Epithelial cell of esophagus (primary cell): ENCODE measurements at regions not wholly inside any gene's neighbourhood (a gene's known extent, or its start where the extent isn't known, plus 50 kb on each side); places are given as distances from the start of the nearest gene placed in this dataset.
"Not testable (repeated sequence)": the region's sequence is repeated elsewhere in the genome, so short reads cannot be mapped to it uniquely, and the experiment has no call there.

ENCODE experiments used
- DNase-seq: peaks from one replicate; pipeline ENCODE4 v3.0.0; 2010; ENCODE audit warnings: low read depth
- H3K4me3 ChIP-seq: 2 replicates; pipeline ENCODE4 v1.5.1; 2011; ENCODE audit warnings: mild to moderate bottlenecking, low read length, control low read depth
- CTCF ChIP-seq: IDR thresholded peaks from 2 replicates; pipeline ENCODE4 v1.5.1; 2011; ENCODE audit warnings: low read depth, mild to moderate bottlenecking, low read length, control low read depth, inconsistent platforms; ENCODE audit not compliant: insufficient read depth; ENCODE audit errors: missing control alignments

GRCh38 chr2:52264911-52265310, 1233.0 kb upstream of the NRXN1 start:
- no peak for DNase-seq
- no peak for TF ChIP-seq CTCF
- H3K4me3 ChIP-seq: no peak overlapping the region

- no peak for TF ChIP-seq CTCF
- H3K4me3 ChIP-seq: no peak overlapping the region
- no peak for DNase-seq
These were observed 1232.6 kb upstream of the NRXN1 start for GRCh38 chr2:52264488-52264887.

DNA sequence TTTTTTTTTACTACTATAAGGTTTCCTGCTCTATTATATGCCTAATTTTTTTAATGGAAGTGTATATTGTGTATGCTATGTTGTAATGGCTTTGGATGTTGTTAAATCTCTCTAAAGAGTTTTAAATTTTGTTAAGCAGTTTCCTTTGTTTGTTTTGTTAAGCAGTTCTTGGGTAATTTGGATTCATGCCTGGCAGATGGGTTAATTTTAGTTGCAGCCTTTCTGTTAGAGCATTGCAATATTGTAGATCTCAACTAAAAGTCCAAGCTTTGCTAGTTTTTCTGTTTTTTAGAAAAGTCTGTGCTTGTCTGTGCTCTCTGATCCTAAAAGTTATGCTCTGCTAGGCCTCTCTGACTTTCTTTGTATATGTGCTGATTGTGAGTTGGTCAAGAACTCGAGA, 1229.0 kb upstream of the NRXN1 start:
- H3K4me3 ChIP-seq: no peak overlapping the region
- no peak for TF ChIP-seq CTCF
- no peak for DNase-seq

DNA sequence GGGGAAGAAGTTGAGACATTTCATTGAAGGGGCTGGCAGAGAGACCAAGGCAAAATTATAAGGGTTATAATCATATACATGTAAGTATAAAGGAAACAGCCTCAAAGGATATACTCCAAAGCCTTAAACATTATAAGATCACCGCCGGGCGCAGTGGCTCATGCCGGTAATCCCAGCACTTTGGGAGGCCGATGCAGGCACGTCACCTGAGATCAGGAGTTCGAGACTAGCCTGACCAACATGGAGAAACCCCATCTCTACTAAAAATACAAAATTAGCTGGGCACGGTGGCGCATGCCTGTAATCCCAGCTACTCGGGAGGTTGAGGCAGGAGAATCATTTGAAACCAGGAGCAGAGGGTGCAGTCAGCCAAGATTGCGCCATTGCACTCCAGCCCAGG, 1227.0 kb upstream of the NRXN1 start:
- not testable (repeated sequence) for DNase-seq, H3K4me3 ChIP-seq

DNA sequence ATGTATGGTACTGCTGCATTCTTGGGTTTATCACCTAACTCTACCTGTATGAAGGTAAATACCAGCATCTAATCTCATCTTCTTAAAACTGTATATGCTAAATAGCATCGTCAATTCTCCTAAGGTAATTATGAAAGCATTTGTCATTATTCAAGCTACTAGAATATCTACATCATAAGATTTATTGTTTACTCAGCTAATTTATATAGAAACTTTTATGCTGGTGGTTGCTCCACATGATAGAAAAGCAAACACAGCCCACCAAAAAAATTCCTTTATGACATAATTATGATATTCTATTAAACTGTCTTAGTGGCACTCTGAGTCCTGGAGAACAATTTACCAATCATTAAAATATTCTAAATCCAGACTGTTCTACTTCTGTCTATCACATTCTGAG, 1226.1 kb upstream of the NRXN1 start:
- no peak for DNase-seq
- no peak for TF ChIP-seq CTCF
- H3K4me3 ChIP-seq: no peak overlapping the region

DNA sequence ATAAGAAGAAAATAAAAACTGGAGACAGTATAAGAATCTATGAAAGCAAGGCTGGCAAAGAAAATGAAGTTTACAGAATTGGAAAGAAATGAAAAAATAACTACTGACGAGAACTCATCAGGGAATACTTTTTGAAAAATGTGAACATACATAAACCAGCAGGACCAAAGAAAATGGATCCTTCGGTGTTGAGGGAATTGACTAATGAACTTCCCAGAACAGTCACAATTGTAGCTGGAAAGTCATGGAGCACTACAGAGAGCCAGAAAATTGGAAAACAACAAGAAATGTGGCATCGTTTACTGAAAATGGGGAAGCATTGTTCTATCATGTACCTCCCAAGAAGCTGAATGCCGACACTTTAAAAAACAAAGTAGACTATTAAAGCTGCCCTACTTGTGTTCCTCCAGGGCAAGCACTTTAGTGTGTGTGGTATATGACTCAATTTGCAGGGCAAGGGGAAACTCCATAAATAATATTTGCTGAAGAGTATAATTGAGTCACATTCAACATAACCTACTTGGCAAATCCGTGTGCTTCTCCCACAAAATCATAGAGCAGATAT, 1221.6 kb upstream of the NRXN1 start:
- TF ChIP-seq CTCF: no peak
- no peak for DNase-seq
- no peak overlapping the region for H3K4me3 ChIP-seq

DNA sequence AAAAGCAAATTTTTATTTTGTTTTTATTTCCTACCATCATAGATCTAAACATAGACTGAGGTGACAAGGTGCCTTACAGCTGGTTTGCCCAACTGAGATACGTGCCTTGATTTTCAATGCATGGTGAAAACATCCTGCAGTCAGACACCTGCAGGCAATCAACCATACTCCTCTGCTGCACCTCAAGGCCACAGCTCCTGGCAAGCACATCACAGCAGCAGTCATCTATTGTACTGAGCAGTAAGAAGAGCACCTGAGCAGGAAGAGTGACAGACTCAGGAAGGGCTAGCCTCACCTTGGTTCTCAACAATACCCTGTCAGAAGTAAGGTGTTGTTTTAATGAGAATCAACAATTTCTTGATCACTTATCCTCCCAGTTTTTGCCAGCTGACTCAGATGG, 1206.8 kb upstream of the NRXN1 start:
- DNase-seq: no peak
- no peak for TF ChIP-seq CTCF

DNA sequence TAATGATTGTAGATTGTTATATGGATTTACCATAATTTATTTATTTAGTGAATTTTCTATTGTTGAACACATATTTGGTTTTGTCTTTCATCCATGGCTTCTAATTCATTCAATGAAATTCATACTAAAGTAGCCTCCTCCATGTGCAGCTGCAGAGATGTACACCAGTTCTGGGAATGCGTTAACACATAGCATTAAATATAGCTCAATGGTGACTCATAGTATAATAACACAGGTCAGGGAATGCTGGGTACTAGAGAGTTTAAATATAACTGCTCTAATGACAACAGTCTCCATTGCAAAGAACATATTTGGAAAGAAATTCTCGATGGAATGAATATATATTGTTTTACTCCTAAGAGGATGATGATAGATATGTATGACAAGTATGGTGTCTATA, 1190.2 kb upstream of the NRXN1 start:
- peak; percentile 5 for DNase-seq
- TF ChIP-seq CTCF: no peak
- H3K4me3 ChIP-seq: no peak overlapping the region

More for the DNA sequence above, 1206.8 kb upstream of the NRXN1 start:
- H3K4me3 ChIP-seq: no peak overlapping the region
